ENCODE measurements at regions not wholly inside any gene's neighbourhood (a gene's known extent, or its start where the extent isn't known, plus 50 kb on each side); places are given as distances from the start of the nearest gene placed in this dataset.

DNA sequence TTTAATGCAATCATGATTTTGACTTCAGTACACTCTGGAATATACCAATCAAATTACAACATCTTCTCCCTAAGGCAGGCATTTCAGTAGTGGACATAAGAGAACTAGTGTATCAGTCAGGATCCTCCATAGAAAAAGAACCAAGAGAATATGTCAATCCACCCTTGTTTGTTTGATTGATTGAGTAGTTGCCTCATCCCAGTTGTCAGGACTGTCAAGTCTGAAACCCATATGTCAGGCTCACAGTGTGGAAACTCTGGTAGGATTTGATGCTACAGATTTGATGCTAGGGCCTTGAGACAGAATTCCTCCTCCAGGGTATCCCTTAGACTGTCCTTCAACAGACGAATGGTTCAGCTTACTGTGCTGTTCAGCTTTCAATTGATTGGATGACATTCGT, 375.0 kb downstream of the ETS1 start:
- ATAC-seq (ENCODE audit: poor library complexity): no peak
- DNase-seq: no peak
- intact Hi-C loops (cut with DNase I): no loop called here

DNA sequence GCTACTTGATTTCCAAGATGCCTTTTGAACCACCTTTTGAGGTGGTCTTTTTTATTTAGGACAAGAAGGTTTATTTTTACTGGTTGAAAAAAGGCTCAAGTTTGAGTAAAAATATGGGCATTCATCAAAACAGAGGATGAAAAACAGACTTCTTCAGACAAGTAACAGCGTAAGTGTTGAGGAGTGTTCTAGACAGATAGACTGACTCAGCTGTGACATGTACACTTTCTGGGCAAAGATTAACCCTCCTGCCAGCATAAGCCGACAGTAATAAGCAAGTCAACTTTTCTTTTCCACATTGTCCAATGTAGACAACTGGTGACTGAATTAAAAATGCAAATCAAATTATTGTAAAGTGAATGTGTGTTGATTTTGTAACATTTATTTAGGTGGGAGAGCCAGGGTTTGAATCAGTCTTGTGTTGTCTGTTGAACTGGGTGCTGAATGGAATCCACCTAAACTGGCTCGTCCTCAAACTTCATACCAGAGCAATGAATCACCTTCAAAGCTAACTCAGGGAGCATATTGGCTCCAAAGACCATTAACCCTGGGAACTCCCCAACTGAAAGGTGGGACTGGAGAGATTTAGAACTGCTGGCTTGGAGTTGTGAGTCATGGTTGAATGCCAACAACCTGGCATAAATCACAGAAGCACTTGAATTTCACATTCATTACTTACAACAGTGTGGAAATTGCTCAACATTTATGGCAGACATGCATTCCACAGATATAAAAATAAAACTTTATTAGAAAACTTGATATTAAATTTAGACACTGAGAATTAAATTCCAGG, 377.0 kb downstream of the ETS1 start:
- no peak for DNase-seq
- ATAC-seq (ENCODE audit: poor library complexity): peak; percentile 86
- intact Hi-C loops (cut with DNase I): no loop called here

- DNase-seq: no peak
- intact Hi-C loops (cut with DNase I): no loop called here
- ATAC-seq (ENCODE audit: poor library complexity): no peak
Observed at GRCh38 chr11:128209138-128209435, 378.3 kb downstream of the ETS1 start.

DNA sequence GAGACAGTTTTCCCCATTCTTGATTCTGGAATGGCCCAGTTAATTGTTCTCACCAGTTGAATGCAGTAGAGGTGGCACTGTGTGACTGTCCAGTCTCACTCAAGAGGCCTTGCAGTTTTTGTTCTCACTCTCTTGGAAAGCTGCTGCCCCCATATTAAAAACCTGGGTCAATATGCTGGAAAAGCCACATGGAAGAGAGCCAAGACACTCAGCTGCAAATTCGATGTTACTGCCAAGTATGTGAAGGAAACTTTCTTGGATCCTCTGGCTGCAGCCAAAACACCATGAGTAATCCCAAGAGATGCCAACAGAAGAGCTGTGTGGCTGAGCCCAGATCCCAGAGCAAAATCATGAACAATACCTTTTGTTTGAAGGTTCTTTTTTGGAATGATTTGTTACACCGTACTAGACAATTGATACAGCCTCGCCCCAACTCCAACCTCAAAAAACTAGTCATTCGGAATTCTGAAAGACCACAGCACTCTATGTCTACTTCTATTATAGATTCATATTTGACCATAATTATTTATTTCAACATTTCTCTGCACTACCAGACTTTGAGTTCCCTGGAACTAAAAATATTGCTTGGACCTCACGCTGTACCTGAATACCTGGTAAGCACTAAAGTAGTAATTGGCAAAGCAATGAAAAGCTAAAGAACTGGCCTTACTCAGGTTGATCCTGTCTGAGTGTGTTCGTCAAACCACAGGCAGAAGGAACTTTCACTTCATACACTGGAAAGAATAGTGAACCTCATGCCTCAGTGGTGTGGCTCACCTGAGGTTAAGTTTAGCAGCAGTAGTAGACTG, 378.8 kb downstream of the ETS1 start:
- DNase-seq (peak; percentile 36), ATAC-seq (ENCODE audit: poor library complexity) (peak; percentile 81)
- intact Hi-C loops (cut with DNase I): no loop called here

GRCh38 chr11:128207861-128208321, 379.5 kb downstream of the ETS1 start:
- intact Hi-C loops (cut with DNase I): no loop called here
- ATAC-seq (ENCODE audit: poor library complexity) (peak; percentile 24), DNase-seq (no peak)

DNA sequence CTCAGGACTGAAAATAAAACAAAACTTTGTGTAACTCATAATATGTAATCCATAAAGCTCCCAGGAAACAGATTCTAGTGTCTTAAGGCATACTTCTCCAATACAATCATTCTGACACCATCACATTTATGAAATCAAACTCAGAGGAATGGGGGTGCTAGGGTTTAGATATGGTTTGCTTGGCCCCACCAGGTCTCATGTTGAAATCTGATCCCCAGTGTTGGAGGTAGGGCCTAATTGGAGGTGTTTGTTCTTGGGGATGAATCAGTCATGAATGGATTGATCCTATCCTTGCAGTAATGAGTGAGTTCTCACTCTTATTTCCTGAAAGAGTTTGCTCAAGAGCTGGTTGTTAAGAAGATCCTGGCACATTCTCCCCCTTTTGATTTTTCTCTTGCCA, 380.9 kb downstream of the ETS1 start:
- no peak for ATAC-seq (ENCODE audit: poor library complexity)
- DNase-seq: no peak
- intact Hi-C loops (cut with DNase I): no loop called here

DNA sequence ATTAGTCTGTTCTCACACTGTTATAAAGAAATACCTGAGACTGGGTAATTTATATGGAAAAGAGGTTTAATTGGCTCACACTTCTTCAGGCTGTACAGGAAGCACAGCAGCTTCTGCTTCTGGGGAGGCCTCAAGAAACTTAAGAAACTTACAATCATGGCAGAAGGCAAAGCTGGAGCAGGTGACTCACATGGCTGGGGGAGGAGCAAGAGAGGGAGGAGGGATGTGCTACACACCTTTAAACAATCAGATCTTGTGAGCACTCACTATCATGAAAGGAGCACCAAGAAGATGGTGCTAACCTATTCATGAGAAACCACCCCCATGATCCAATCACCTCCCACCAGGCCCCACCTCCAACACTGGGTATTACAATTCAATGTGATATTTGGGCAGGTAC, 381.6 kb downstream of the ETS1 start:
- DNase-seq (no peak), ATAC-seq (ENCODE audit: poor library complexity) (no peak)
- intact Hi-C loops (cut with DNase I): no loop called here

DNA sequence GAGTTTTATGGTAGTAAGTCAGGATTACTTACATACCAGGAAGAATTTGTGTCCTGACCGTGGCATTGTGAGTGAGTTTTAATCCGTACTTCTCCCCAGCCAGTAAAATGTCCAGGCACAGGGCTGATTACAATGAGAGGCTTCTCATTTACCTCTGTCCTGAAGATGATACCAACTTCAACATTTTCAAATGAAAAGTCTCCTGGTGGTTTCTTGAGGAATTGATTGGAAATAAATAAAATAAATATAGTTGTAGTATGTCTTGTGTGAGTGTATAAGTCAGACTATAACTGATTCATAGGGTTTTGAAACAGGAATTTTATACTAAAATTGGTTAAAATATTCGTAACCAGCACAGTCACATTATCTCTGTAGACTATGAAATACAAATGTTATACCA, 382.5 kb downstream of the ETS1 start:
- ATAC-seq (ENCODE audit: poor library complexity) (no peak), DNase-seq (no peak)
- intact Hi-C loops (cut with DNase I): no loop called here

GRCh38 chr11:128201801-128202200, 385.6 kb downstream of the ETS1 start:
- DNase-seq (no peak), ATAC-seq (ENCODE audit: poor library complexity) (no peak)
- intact Hi-C loops (cut with DNase I): no loop called here

DNA sequence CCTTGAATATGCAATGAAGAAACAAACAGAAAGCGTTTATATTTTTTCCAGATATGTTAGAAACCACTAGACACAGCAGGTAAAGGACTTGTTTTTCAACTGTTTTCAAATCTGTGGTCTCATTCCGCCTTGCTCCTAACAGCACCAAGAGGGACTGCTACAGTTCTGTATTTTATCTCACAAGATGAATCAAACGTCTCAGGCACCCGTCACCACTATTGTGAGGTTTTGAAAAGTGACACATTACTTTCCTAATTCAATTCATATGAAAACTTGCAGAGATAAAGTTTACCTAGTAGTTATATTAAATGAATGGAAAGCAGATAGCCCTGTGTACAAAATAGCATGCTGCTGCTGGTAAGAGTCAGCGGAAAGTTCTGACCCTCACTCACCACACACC, 386.3 kb downstream of the ETS1 start:
- DNase-seq (no peak), ATAC-seq (ENCODE audit: poor library complexity) (no peak)
- intact Hi-C loops (cut with DNase I): no loop called here

DNA sequence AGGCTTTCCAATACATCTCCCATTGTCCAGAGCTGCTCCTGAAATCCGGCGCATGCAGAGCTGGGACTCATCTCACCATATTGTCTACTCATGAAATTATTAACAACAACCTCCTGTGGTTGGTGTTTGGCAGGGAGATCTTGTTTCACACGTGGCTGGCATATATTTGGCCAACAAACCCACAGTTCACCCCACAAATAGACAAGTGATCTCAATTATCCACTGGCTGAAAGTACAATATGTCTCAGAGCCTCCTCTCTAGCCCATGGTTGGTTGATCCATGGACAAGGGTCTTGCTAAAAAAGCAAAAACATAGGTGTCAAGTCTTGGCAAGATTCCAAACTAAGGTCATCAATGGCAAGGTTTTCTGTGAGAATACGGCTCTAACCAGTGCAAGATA, 386.9 kb downstream of the ETS1 start:
- no peak for DNase-seq
- ATAC-seq (ENCODE audit: poor library complexity): no peak
- intact Hi-C loops (cut with DNase I): no loop called here

- intact Hi-C loops (cut with DNase I): no loop called here
- DNase-seq: no peak
- ATAC-seq (ENCODE audit: poor library complexity): no peak
Observed at GRCh38 chr11:128198216-128198772, 389.1 kb downstream of the ETS1 start.

- intact Hi-C loops (cut with DNase I): no loop called here
- ATAC-seq (ENCODE audit: poor library complexity) (no peak), DNase-seq (no peak)
Observed at GRCh38 chr11:128196235-128196634, 391.1 kb downstream of the ETS1 start.

DNA sequence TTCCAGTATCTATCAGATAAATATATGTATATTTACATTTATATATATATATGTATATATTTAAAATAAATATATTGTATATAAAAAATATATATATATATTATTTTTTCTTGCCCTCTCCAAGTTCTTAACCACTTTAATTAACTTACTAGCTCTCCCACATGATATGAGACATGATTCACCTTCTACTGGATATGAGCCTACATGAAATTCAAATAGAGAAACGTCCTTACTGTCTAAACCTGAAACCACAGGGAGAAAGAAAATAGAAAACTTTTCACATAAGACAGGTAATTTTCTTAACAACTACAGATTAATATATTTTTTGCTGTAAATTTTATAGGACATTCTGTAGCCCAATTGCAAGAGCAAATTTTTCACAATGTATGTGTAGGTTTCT, 391.6 kb downstream of the ETS1 start:
- ATAC-seq (ENCODE audit: poor library complexity): no peak
- no peak for DNase-seq
- intact Hi-C loops (cut with DNase I): no loop called here

DNA sequence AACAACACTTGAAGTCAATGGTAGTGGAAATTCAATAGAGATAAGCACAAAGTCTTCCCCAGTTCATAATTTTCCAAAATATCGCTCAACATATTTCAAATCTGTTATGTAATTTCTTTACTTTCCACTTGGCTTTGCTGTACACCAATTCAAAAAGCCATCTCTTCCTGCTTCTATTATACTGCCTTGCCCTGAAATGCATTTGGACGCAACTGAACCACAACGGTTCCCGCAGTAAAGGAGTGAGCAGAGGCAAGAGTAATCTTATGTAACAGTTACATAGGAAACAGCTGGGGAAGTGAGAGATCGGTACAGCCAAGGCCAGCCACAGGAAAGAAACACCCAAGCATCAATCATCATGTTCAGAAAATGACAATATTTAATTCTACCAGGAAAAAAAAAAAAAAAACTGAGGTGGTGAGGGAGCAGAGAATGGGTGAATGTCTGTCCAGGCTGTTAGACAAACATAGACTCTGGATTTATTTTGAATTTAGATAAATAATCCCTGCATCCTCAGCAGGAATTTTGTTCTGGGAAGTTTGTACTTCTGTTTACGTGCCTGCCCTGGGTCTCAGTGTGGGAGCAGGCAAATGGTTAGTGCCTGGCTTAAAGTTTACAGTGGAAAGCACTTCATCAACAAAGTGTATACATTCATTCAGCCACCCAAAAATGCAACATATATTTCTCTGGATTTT, 392.2 kb downstream of the ETS1 start:
- DNase-seq (no peak), ATAC-seq (ENCODE audit: poor library complexity) (peak; percentile 78)
- intact Hi-C loops (cut with DNase I): no loop called here

- intact Hi-C loops (cut with DNase I): no loop called here
- ATAC-seq (ENCODE audit: poor library complexity): peak; percentile 68
- DNase-seq: no peak
Observed at GRCh38 chr11:128194216-128194615, 393.1 kb downstream of the ETS1 start.

DNA sequence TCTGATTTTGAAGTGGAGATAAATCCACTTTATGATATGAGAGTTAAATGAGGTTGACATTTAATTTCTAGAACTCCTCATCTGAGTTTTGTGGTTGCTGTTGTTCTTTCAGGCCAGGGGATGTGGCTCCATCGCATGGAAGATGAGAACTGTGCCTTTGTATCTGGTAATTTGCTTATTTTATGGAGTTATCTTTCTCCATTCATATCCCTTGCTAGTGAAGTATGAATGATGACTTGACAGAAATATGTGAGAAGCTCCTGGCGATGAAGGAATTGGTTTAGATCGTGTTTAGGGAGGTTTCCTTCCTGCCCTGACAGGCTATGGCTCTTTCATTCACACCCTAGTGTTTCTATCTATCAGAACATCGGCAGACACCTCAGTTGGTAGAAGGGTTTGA, 393.7 kb downstream of the ETS1 start:
- intact Hi-C loops (cut with DNase I): no loop called here
- no peak for ATAC-seq (ENCODE audit: poor library complexity)
- no peak for DNase-seq

DNA sequence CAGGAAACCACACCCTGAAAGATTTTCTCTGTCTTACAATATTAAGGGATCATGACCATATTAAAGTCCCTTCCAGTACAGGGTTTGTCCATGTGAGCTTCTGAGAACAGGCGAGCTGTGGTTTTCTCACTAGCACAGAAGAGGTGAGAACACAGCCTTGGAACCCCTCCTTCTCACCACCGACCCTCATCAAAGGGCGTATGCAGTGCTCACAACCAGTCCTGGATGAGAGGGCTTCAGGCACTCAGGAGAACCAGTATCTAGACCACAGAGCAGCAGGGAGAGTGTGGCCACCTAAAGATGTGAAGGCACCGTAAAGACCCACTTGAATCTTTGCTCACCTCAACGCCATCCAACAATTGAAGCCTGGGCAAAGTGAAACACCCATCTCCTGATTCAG, 397.0 kb downstream of the ETS1 start:
- no peak for DNase-seq
- intact Hi-C loops (cut with DNase I): no loop called here
- ATAC-seq (ENCODE audit: poor library complexity): no peak

GRCh38 chr11:128189823-128190222, 397.5 kb downstream of the ETS1 start:
- intact Hi-C loops (cut with DNase I): no loop called here
- ATAC-seq (ENCODE audit: poor library complexity) (no peak), DNase-seq (no peak)
